ENCODE measurements at regions not wholly inside any gene's neighbourhood (a gene's known extent, or its start where the extent isn't known, plus 50 kb on each side); places are given as distances from the start of the nearest gene placed in this dataset.
"Not testable (repeated sequence)": the region's sequence is repeated elsewhere in the genome, so short reads cannot be mapped to it uniquely, and the experiment has no call there.

DNA sequence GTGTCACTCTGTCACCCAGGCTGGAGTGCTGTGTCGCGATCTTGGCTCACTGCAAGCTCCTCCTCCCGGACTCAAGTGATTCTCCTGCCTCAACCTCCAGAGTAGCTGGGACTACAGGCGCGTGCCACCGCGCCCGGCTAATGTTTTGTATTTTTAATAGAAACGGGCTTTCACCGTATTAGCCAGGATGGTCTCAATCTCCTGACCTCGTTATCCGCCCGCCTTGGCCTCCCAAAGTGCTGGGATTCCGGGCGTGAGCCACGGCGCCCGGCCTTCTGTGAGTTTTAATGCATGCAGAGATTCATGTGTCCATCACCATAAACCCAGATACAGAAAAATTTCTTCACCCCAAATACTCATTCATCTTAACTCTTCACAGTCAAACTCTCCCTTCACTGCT is 1046.7 kb downstream of the CDH9 start:
- 99% methylated on average over 18 of the region's 18 CpGs for whole genome bisulfite sequencing
- no peak overlapping the region for H3K27ac ChIP-seq (ENCODE audit: low read depth, low read length)
- H3K4me3 ChIP-seq (ENCODE audit: low read length) = no peak overlapping the region
- H3K9ac ChIP-seq (ENCODE audit: low read depth, low read length) = no peak overlapping the region
- no peaks in the 10 kb centered on the region for H3K9me3 ChIP-seq (ENCODE audit: insufficient read depth, low read depth, low read length)
- H3K27me3 ChIP-seq (ENCODE audit: insufficient read depth, low read length) = no peaks in the 10 kb centered on the region
- H3K36me3 ChIP-seq (ENCODE audit: insufficient read depth, low read length) = no peaks in the 10 kb centered on the region
- no peaks in the 10 kb centered on the region for H3K4me1 ChIP-seq (ENCODE audit: insufficient read depth, low read length)

DNA sequence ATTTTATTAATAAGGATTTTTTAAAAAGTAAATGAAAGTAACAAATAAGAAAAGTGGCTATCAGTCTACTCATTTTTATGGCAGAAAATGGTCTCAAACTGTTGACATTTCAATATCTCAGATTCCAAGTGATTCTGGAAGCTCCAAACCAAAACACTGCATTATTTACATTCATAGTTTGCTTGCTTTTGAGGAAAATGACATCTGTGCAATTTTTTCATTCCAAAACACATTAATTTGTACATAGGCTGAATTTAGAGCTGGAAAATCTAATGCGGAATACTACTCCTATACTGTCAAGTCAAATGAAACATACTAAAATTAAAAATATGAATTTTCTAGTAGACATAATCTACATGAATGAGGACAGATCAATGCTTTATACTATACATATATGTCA is 1047.6 kb downstream of the CDH9 start:
- Histone ChIP-seq H3K4me3 (ENCODE audit: low read length) (no peak overlapping the region), H3K27ac (ENCODE audit: low read depth, low read length) (no peak overlapping the region), H3K36me3 (ENCODE audit: insufficient read depth, low read length) (no peaks in the 10 kb centered on the region), H3K9ac (ENCODE audit: low read depth, low read length) (no peak overlapping the region), H3K27me3 (ENCODE audit: insufficient read depth, low read length) (no peaks in the 10 kb centered on the region), H3K9me3 (ENCODE audit: insufficient read depth, low read depth, low read length) (no peaks in the 10 kb centered on the region), H3K4me1 (ENCODE audit: insufficient read depth, low read length) (no peaks in the 10 kb centered on the region)
- no CpG with 5 or more reads among the region's 1 CpG for whole genome bisulfite sequencing

DNA sequence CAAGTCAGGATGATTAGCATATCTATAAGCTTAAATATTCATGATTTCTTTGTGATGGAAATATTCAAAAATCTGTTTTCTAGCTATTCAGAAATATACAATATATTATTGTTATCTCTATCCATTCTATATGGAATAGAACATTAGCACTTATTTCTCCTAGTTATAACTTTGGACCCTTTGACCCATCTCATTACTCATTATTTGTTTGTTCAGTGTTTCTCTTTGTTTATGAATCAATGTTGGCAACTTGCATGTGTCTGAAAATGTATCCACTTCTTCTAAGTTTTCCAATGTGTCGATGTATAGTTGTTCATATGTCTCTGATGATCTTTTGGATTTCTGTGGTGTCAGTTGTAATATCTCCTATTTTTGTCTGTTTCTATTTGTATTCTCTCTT is 1059.3 kb downstream of the CDH9 start:
- peaks cover 13% of the 10 kb centered on the region for H3K9me3 ChIP-seq (ENCODE audit: insufficient read depth, low read depth, low read length)
- H3K4me1 ChIP-seq (ENCODE audit: insufficient read depth, low read length) = no peaks in the 10 kb centered on the region
- H3K27ac ChIP-seq (ENCODE audit: low read depth, low read length) = no peak overlapping the region
- H3K36me3 ChIP-seq (ENCODE audit: insufficient read depth, low read length) = no peaks in the 10 kb centered on the region
- 88% methylated on average over 1 of the region's 1 CpG for WGBS
- no peak overlapping the region for H3K9ac ChIP-seq (ENCODE audit: low read depth, low read length)
- no peaks in the 10 kb centered on the region for H3K27me3 ChIP-seq (ENCODE audit: insufficient read depth, low read length)
- no peak overlapping the region for H3K4me3 ChIP-seq (ENCODE audit: low read length)

GRCh38 chr5:25975885-25976284 is 1062.5 kb downstream of the CDH9 start:
- Histone ChIP-seq H3K27ac (ENCODE audit: low read depth, low read length) (no peak overlapping the region), H3K4me3 (ENCODE audit: low read length) (no peak overlapping the region), H3K9ac (ENCODE audit: low read depth, low read length) (no peak overlapping the region), H3K27me3 (ENCODE audit: insufficient read depth, low read length) (no peaks in the 10 kb centered on the region), H3K9me3 (ENCODE audit: insufficient read depth, low read depth, low read length) (peaks cover 13% of the 10 kb centered on the region), H3K36me3 (ENCODE audit: insufficient read depth, low read length) (no peaks in the 10 kb centered on the region), H3K4me1 (ENCODE audit: insufficient read depth, low read length) (no peaks in the 10 kb centered on the region)
- WGBS = 94% methylated on average over 1 of the region's 2 CpGs

- Histone ChIP-seq H3K27ac (ENCODE audit: low read depth, low read length) (no peak overlapping the region), H3K9ac (ENCODE audit: low read depth, low read length) (no peak overlapping the region), H3K4me3 (ENCODE audit: low read length) (no peak overlapping the region), H3K36me3 (ENCODE audit: insufficient read depth, low read length) (no peaks in the 10 kb centered on the region), H3K27me3 (ENCODE audit: insufficient read depth, low read length) (no peaks in the 10 kb centered on the region), H3K9me3 (ENCODE audit: insufficient read depth, low read depth, low read length) (peaks cover 8% of the 10 kb centered on the region), H3K4me1 (ENCODE audit: insufficient read depth, low read length) (no peaks in the 10 kb centered on the region)
- WGBS = 80% methylated on average over 1 of the region's 1 CpG
These were observed 1063.9 kb downstream of the CDH9 start for GRCh38 chr5:25974451-25974850.

DNA sequence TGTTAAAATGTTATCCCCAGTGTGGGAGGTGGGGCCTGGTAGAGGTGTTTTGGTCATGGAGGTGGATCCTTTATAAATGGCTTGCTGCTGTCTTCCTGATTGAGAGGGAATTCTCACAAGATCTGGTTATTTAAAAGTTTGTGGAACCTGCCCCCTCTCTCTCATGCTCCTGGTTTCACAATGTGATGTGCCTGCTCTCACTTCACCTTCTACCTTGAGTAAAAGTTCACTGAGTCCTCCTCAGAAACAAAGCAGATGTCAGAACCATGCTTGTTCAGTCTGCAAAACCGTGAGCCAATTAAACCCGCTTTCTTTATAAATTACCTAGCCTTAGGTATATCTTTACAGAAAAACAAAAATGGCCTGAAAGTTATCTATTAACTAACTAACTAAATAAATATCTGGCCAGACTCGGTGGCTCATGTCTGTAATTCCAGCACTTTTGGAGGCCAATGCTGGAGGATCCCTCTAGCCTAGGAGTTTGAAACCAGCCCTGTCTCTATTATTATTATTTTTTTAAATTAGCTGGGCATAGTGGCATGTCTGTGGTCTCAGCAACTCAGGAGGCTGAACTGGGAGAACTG is 1067.4 kb downstream of the CDH9 start:
- Histone ChIP-seq H3K27me3 (ENCODE audit: insufficient read depth, low read length) (no peaks in the 10 kb centered on the region), H3K4me3 (ENCODE audit: low read length) (no peak overlapping the region), H3K27ac (ENCODE audit: low read depth, low read length) (no peak overlapping the region), H3K9ac (ENCODE audit: low read depth, low read length) (no peak overlapping the region), H3K4me1 (ENCODE audit: insufficient read depth, low read length) (no peaks in the 10 kb centered on the region), H3K9me3 (ENCODE audit: insufficient read depth, low read depth, low read length) (0 out of 2 replicates have a peak, but pooled peaks cover 2% of the 10 kb centered on the region), H3K36me3 (ENCODE audit: insufficient read depth, low read length) (no peaks in the 10 kb centered on the region)
- WGBS = 93% methylated on average over 3 of the region's 3 CpGs

GRCh38 chr5:25969042-25969441 is 1069.3 kb downstream of the CDH9 start:
- H3K9ac ChIP-seq (ENCODE audit: low read depth, low read length); H3K4me3 ChIP-seq (ENCODE audit: low read length); H3K27ac ChIP-seq (ENCODE audit: low read depth, low read length); H3K27me3 ChIP-seq (ENCODE audit: insufficient read depth, low read length); H3K4me1 ChIP-seq (ENCODE audit: insufficient read depth, low read length); H3K36me3 ChIP-seq (ENCODE audit: insufficient read depth, low read length); H3K9me3 ChIP-seq (ENCODE audit: insufficient read depth, low read depth, low read length): not testable (repeated sequence)
- WGBS = 95% methylated on average over 1 of the region's 2 CpGs

- H3K27me3 ChIP-seq (ENCODE audit: insufficient read depth, low read length) = no peaks in the 10 kb centered on the region
- 100% methylated on average over 2 of the region's 3 CpGs for WGBS
- H3K9me3 ChIP-seq (ENCODE audit: insufficient read depth, low read depth, low read length) = 0 out of 2 replicates have a peak, but pooled peaks cover 6% of the 10 kb centered on the region
- H3K9ac ChIP-seq (ENCODE audit: low read depth, low read length) = no peak overlapping the region
- no peak overlapping the region for H3K4me3 ChIP-seq (ENCODE audit: low read length)
- H3K36me3 ChIP-seq (ENCODE audit: insufficient read depth, low read length) = no peaks in the 10 kb centered on the region
- H3K4me1 ChIP-seq (ENCODE audit: insufficient read depth, low read length) = peaks cover 4% of the 10 kb centered on the region; the same call in 1 of the 2 replicates
- H3K27ac ChIP-seq (ENCODE audit: low read depth, low read length) = no peak overlapping the region
These were observed 1074.4 kb downstream of the CDH9 start for GRCh38 chr5:25964009-25964372.

GRCh38 chr5:25963251-25964008 is 1075.0 kb downstream of the CDH9 start:
- peaks cover 4% of the 10 kb centered on the region; the same call in 1 of the 2 replicates for H3K4me1 ChIP-seq (ENCODE audit: insufficient read depth, low read length)
- no peak overlapping the region for H3K27ac ChIP-seq (ENCODE audit: low read depth, low read length)
- WGBS = 95% methylated on average over 5 of the region's 5 CpGs
- H3K4me3 ChIP-seq (ENCODE audit: low read length) = no peak overlapping the region
- H3K36me3 ChIP-seq (ENCODE audit: insufficient read depth, low read length) = no peaks in the 10 kb centered on the region
- 0 out of 2 replicates have a peak, but pooled peaks cover 6% of the 10 kb centered on the region for H3K9me3 ChIP-seq (ENCODE audit: insufficient read depth, low read depth, low read length)
- H3K9ac ChIP-seq (ENCODE audit: low read depth, low read length) = no peak overlapping the region
- H3K27me3 ChIP-seq (ENCODE audit: insufficient read depth, low read length) = no peaks in the 10 kb centered on the region

GRCh38 chr5:25955337-25955736 is 1083.0 kb downstream of the CDH9 start:
- WGBS = 96% methylated on average over 2 of the region's 2 CpGs

GRCh38 chr5:25950681-25951080 is 1087.7 kb downstream of the CDH9 start:
- H3K4me1 ChIP-seq (ENCODE audit: insufficient read depth, low read length) = 0 out of 2 replicates have a peak, but pooled peaks cover 3% of the 10 kb centered on the region
- no peaks in the 10 kb centered on the region for H3K9me3 ChIP-seq (ENCODE audit: insufficient read depth, low read depth, low read length)
- H3K27ac ChIP-seq (ENCODE audit: low read depth, low read length) = no peak overlapping the region
- no peak overlapping the region for H3K4me3 ChIP-seq (ENCODE audit: low read length)
- 89% methylated on average over 4 of the region's 4 CpGs for WGBS
- no peaks in the 10 kb centered on the region for H3K36me3 ChIP-seq (ENCODE audit: insufficient read depth, low read length)
- H3K27me3 ChIP-seq (ENCODE audit: insufficient read depth, low read length) = no peaks in the 10 kb centered on the region
- no peak overlapping the region for H3K9ac ChIP-seq (ENCODE audit: low read depth, low read length)

More at GRCh38 chr5:25955337-25955736, 1083.0 kb downstream of the CDH9 start:
- Histone ChIP-seq H3K36me3 (ENCODE audit: insufficient read depth, low read length) (no peaks in the 10 kb centered on the region), H3K27me3 (ENCODE audit: insufficient read depth, low read length) (no peaks in the 10 kb centered on the region), H3K4me1 (ENCODE audit: insufficient read depth, low read length) (no peaks in the 10 kb centered on the region), H3K9me3 (ENCODE audit: insufficient read depth, low read depth, low read length) (no peaks in the 10 kb centered on the region), H3K4me3 (ENCODE audit: low read length) (no peak overlapping the region), H3K27ac (ENCODE audit: low read depth, low read length) (no peak overlapping the region), H3K9ac (ENCODE audit: low read depth, low read length) (no peak overlapping the region)
